HG03159 (cell line): ENCODE measurements at regions not wholly inside any gene's neighbourhood (a gene's known extent, or its start where the extent isn't known, plus 50 kb on each side); places are given as distances from the start of the nearest gene placed in this dataset.

Experiments
- ATAC-seq: cut with Tn5 transposase; IDR thresholded peaks from one replicate; pipeline ENCODE4 v1.9.1; 2021; ENCODE audit warnings: mild to moderate bottlenecking, moderate library complexity; ENCODE audit not compliant: unreplicated experiment

DNA sequence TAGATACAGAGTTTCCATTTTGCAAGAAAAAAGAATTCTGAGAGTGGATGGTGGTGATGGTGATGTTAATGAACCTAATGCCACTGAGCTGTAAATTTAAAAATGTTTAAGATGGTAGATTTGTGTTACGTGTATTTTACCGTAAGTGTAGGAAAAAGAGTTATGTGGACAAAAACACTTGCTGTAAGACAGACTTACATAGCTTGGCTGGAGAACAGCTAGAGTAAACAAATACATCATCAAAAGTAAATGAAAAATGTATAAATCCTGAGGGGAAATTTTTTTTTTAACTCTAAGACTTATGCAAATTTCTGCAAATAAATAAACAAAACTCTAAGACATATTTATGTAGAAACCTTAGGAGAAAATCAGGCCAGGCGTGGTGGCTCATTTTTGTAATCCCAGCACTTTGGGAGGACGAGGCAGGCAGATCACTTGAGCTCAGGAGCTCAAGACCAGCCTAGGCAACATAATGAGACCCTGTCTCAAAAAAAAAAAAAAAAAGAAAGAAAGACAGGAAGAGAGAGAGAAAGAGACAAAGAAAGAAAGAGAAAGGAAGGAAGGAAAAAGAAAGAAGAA lies 66.2 kb upstream of the CDK13 start:
- ATAC-seq = no peak

- no peak for ATAC-seq
Observed at GRCh38 chr7:39888171-39888853, 61.7 kb upstream of the CDK13 start.

DNA sequence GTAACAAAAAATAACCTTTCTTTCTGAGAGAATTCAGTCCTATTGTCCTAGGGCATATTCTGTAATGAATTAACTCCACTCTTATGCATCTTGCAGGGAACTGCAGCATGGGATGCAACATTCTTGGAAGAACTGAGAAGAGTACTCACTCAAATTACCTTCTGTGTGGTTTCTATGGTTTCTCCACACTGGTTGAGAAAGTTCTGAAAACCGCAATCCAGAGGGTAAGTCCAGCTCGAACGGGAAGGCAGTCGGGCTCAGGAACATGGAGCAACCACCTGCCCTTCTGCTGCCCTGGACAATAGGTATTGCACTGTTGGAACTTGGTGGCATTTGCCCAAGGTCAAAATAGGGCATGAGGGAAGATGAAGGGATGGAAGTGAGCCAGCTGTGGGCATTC lies 59.6 kb upstream of the CDK13 start:
- no peak for ATAC-seq

GRCh38 chr7:39891894-39892293 lies 58.2 kb upstream of the CDK13 start:
- ATAC-seq = no peak

- ATAC-seq = no peak
Observed at GRCh38 chr7:39892361-39892760, 57.7 kb upstream of the CDK13 start.

DNA sequence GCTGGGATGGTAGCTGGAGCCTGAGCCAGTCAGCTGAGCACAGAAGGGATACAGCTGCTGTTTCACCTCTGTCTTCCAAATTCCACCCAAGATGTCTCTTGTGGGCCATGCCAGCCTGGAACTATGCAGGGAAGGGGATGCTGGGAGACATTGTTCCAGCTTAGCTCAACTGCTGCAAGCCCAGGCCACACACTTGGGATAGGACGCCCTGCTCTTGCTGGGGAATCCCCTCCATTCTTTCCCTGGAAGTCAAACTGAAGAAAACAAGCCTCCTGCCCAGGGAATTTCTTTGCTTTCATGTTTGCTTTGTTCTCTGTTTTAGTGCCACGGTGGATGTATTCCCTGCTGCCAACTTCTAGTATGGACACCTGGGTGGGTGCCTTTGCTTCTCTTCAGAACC lies 55.2 kb upstream of the CDK13 start:
- ATAC-seq = no peak

- ATAC-seq = no peak
Observed at GRCh38 chr7:39896840-39897239, 53.2 kb upstream of the CDK13 start.

DNA sequence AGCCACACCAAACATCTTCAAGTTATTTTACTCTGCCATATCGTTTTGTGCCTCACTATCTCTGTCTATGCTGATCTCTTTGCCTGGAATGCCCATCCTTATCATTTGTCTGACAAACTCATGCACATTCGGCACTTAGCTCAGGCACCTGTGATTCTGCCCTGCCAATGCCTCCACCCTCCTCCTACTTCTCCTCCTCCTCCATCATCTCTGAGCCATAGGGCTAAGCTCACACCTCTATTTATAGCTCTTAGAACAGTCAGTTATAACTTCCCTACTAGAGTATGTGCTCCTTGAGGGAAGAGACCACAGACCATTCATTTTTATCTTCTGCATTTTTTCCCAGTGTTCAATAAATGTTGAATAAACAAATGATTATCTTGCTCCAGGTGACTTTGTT lies 51.2 kb upstream of the CDK13 start:
- ATAC-seq = no peak
